Uterus (tissue), 2 donors: ENCODE measurements at regions not wholly inside any gene's neighbourhood (a gene's known extent, or its start where the extent isn't known, plus 50 kb on each side); places are given as distances from the start of the nearest gene placed in this dataset.
"Not testable (repeated sequence)": the region's sequence is repeated elsewhere in the genome, so short reads cannot be mapped to it uniquely, and the experiment has no call there.

Experiments
- POLR2A ChIP-seq, 2 donors: fragments of 450-650 bp; IDR thresholded peaks; one replicate each; pipeline ENCODE4 v1.6.1; 2016; ENCODE audit warnings: antibody characterized with exemption in 2 of 2, mild to moderate bottlenecking in 1 of 2, moderate library complexity in 1 of 2
- TF ChIP-seq, protein P1 (sequence below), 4 experiments: fragments of 200-600 bp in 2 of 4; fragments of 450-650 bp in 2 of 4; sonication (generic) in 2 of 4; IDR thresholded peaks; one replicate each; pipeline ENCODE4 v1.5.1; 2016 to 2019; ENCODE audit warnings: antibody characterized with exemption in 4 of 4, mild to moderate bottlenecking in 2 of 4, moderate library complexity in 1 of 4

DNA sequence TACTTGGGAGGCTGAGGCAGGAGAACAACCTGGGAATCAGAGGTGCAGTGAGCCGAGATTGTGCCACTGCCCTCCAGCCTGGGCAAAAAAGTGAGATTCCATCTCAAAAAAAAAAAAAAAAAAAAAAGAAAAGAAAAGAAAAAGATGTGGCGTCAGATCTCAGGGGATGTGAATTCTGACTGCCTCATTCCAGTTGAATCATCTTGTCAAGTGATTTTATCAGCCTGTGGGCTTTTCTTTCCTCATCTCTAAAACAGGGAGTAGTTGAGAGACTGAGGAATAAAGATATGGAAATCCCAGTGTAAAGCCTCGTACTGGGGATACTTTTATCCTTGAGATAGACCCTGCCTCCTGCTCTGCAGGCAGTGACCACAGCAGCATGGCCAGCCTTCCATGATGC is 65.9 kb downstream of the PPIAL4G start:
- TF ChIP-seq POLR2A (IDR thresholded peaks at IDR 0.05): not testable (repeated sequence)
- TF ChIP-seq, protein P1, sequence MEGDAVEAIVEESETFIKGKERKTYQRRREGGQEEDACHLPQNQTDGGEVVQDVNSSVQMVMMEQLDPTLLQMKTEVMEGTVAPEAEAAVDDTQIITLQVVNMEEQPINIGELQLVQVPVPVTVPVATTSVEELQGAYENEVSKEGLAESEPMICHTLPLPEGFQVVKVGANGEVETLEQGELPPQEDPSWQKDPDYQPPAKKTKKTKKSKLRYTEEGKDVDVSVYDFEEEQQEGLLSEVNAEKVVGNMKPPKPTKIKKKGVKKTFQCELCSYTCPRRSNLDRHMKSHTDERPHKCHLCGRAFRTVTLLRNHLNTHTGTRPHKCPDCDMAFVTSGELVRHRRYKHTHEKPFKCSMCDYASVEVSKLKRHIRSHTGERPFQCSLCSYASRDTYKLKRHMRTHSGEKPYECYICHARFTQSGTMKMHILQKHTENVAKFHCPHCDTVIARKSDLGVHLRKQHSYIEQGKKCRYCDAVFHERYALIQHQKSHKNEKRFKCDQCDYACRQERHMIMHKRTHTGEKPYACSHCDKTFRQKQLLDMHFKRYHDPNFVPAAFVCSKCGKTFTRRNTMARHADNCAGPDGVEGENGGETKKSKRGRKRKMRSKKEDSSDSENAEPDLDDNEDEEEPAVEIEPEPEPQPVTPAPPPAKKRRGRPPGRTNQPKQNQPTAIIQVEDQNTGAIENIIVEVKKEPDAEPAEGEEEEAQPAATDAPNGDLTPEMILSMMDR (IDR thresholded peaks at IDR 0.05): not testable (repeated sequence)
